Osteocyte (in vitro differentiated cells): ENCODE measurements at regions not wholly inside any gene's neighbourhood (a gene's known extent, or its start where the extent isn't known, plus 50 kb on each side); places are given as distances from the start of the nearest gene placed in this dataset.

Experiments
- DNase-seq: peaks from one replicate; pipeline ENCODE4 v3.0.0; 2021; ENCODE audit warnings: mixed read lengths; ENCODE audit not compliant: unreplicated experiment; ENCODE audit errors: extremely low spot score
- H3K27ac Mint-ChIP-seq: one replicate; pipeline ENCODE4 v1.8.0; 2021; ENCODE audit warnings: mild to moderate bottlenecking, mixed read lengths; ENCODE audit not compliant: unreplicated experiment
- H3K27me3 Mint-ChIP-seq: one replicate; pipeline ENCODE4 v1.8.0; 2021; ENCODE audit warnings: mixed read lengths; ENCODE audit not compliant: unreplicated experiment
- H3K36me3 Mint-ChIP-seq: one replicate; pipeline ENCODE4 v1.8.0; 2021; ENCODE audit warnings: mixed read lengths; ENCODE audit not compliant: unreplicated experiment
- H3K4me1 Mint-ChIP-seq: one replicate; pipeline ENCODE4 v1.8.0; 2021; ENCODE audit warnings: mixed read lengths; ENCODE audit not compliant: unreplicated experiment
- H3K4me3 Mint-ChIP-seq: one replicate; pipeline ENCODE4 v1.8.0; 2021; ENCODE audit warnings: mild to moderate bottlenecking, moderate library complexity, mixed read lengths; ENCODE audit not compliant: unreplicated experiment
- H3K9me3 Mint-ChIP-seq: one replicate; pipeline ENCODE4 v1.8.0; 2021; ENCODE audit warnings: mixed read lengths; ENCODE audit not compliant: unreplicated experiment
- CTCF ChIP-seq: fragments of 200-600 bp; sonication (generic); IDR thresholded peaks from 2 replicates; pipeline ENCODE4 v1.5.0; 2021; ENCODE audit warnings: antibody characterized with exemption, mild to moderate bottlenecking, moderate library complexity

- no peak overlapping the region for H3K4me3 Mint-ChIP-seq
- H3K27ac Mint-ChIP-seq: no peak overlapping the region
- no peaks in the 10 kb centered on the region for H3K36me3 Mint-ChIP-seq
- no peak for TF ChIP-seq CTCF
- H3K27me3 Mint-ChIP-seq: no peaks in the 10 kb centered on the region
- DNase-seq: no peak
- H3K9me3 Mint-ChIP-seq: no peaks in the 10 kb centered on the region
- no peaks in the 10 kb centered on the region for H3K4me1 Mint-ChIP-seq
These were observed 739.7 kb upstream of the DPPA4 start for GRCh38 chr3:110077093-110077492.

- no peak for TF ChIP-seq CTCF
- DNase-seq: no peak
- H3K27me3 Mint-ChIP-seq: no peaks in the 10 kb centered on the region
- H3K9me3 Mint-ChIP-seq: peaks cover 15% of the 10 kb centered on the region
- peaks cover 1% of the 10 kb centered on the region for H3K4me1 Mint-ChIP-seq
- H3K36me3 Mint-ChIP-seq: peaks cover 4% of the 10 kb centered on the region
- H3K27ac Mint-ChIP-seq: no peak overlapping the region
- no peak overlapping the region for H3K4me3 Mint-ChIP-seq
These were observed 756.1 kb upstream of the DPPA4 start for GRCh38 chr3:110093411-110093810.

GRCh38 chr3:110093812-110094401 lies 756.6 kb upstream of the DPPA4 start:
- no peak overlapping the region for H3K4me3 Mint-ChIP-seq
- H3K27me3 Mint-ChIP-seq: no peaks in the 10 kb centered on the region
- no peak overlapping the region for H3K27ac Mint-ChIP-seq
- H3K36me3 Mint-ChIP-seq: peaks cover 5% of the 10 kb centered on the region
- no peak for TF ChIP-seq CTCF
- H3K9me3 Mint-ChIP-seq: peaks cover 16% of the 10 kb centered on the region
- H3K4me1 Mint-ChIP-seq: peaks cover 1% of the 10 kb centered on the region
- no peak for DNase-seq

GRCh38 chr3:110099711-110100110 lies 762.4 kb upstream of the DPPA4 start:
- Mint-ChIP-seq H3K27ac (no peak overlapping the region), H3K27me3 (no peaks in the 10 kb centered on the region), H3K36me3 (peaks cover 5% of the 10 kb centered on the region), H3K4me3 (no peak overlapping the region), H3K9me3 (peaks cover 12% of the 10 kb centered on the region), H3K4me1 (peaks cover 8% of the 10 kb centered on the region)
- TF ChIP-seq CTCF: no peak
- DNase-seq: no peak

GRCh38 chr3:110101361-110101760 lies 764.0 kb upstream of the DPPA4 start:
- H3K4me1 Mint-ChIP-seq: peaks cover 8% of the 10 kb centered on the region
- H3K27me3 Mint-ChIP-seq: no peaks in the 10 kb centered on the region
- peaks cover 5% of the 10 kb centered on the region for H3K36me3 Mint-ChIP-seq
- TF ChIP-seq CTCF: no peak
- DNase-seq: no peak
- no peak overlapping the region for H3K27ac Mint-ChIP-seq
- no peak overlapping the region for H3K4me3 Mint-ChIP-seq
- H3K9me3 Mint-ChIP-seq: peaks cover 12% of the 10 kb centered on the region
